ENCODE measurements at regions not wholly inside any gene's neighbourhood (a gene's known extent, or its start where the extent isn't known, plus 50 kb on each side); places are given as distances from the start of the nearest gene placed in this dataset.
"Not testable (repeated sequence)": the region's sequence is repeated elsewhere in the genome, so short reads cannot be mapped to it uniquely, and the experiment has no call there.

DNA sequence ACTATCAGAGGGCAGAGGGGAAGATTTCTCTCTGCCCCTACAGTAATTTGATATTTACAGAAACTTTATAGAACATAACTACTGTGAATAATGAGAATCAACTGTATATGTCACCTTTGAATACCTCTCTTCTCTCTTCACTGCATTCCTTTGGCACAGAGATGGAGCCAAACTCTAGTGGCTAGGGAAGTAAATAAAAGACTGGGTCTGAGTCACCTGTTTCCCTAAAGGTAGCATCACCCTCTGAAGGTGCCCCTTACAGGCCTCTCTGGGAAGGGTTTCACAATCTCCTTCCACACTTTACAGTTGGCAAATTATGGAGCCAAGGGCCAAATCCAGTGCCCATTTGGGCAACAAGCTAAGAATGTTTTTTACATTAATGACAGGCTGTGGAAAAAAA lies 81.0 kb upstream of the ZNF658 start:
- H3K4me1 Mint-ChIP-seq; H3K27ac Mint-ChIP-seq; POLR2A ChIA-PET; CTCF ChIA-PET; DNase-seq; H3K36me3 Mint-ChIP-seq (ENCODE audit: low read depth); ATAC-seq (ENCODE audit: low read depth); intact Hi-C loops (cut with micrococcal nuclease); H3K4me3 Mint-ChIP-seq; H3K27me3 Mint-ChIP-seq; H3K9me3 Mint-ChIP-seq: not testable (repeated sequence)

DNA sequence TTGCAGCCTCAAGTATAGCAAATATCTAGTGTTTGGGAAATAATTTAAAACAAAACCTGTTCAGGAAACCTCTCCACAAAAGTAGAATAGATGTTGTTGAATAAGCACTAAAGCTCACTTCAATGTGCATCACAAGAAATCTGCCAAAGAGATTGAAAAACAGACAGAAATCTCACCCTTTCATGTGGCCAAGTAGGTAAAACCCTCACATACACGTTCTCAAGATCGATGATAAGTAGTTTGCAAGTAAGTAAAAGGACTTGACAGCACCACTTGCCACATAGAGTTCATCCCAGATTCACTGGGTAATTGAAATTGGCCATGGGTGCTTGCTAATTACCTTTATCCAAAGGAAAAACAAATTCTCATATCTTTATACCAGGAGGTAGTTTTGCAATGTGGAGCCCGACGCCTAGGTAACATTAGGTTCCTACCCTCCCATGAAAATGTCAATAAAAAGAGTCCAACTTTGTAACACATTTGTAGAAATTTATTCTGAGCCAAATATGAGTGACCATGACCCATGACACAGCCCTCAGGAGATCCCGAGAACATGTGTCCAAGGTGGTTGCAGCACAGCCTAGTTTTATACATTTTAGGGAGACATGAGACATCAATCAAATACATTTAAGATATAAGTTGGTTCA lies 80.4 kb upstream of the ZNF658 start:
- H3K4me1 Mint-ChIP-seq; H3K4me3 Mint-ChIP-seq; H3K9me3 Mint-ChIP-seq; H3K36me3 Mint-ChIP-seq (ENCODE audit: low read depth); intact Hi-C loops (cut with micrococcal nuclease); H3K27me3 Mint-ChIP-seq; CTCF ChIA-PET; ATAC-seq (ENCODE audit: low read depth); H3K27ac Mint-ChIP-seq; DNase-seq; POLR2A ChIA-PET: not testable (repeated sequence)

DNA sequence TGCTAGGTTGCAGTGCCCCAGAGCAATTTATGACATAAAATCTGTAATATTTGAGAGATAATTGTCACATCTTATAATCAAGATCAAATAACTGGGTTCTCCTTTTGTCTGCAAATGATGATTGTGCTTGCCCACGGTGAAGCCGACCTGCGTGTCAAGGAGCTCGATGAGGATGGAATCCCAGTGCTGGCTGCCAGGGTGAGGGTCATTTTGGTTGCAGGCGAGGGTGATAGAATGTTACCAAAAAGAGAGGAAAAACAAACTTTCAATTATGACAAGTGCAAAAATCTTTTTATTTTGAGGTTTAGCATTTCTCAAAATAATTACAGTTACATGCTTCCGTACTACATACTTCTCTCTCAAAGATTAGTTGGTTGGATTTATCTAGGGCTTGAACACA lies 76.4 kb upstream of the ZNF658 start:
- H3K4me3 Mint-ChIP-seq; H3K4me1 Mint-ChIP-seq; H3K9me3 Mint-ChIP-seq; ATAC-seq (ENCODE audit: low read depth); H3K27me3 Mint-ChIP-seq; H3K36me3 Mint-ChIP-seq (ENCODE audit: low read depth); H3K27ac Mint-ChIP-seq; DNase-seq; POLR2A ChIA-PET; intact Hi-C loops (cut with micrococcal nuclease); CTCF ChIA-PET: not testable (repeated sequence)

DNA sequence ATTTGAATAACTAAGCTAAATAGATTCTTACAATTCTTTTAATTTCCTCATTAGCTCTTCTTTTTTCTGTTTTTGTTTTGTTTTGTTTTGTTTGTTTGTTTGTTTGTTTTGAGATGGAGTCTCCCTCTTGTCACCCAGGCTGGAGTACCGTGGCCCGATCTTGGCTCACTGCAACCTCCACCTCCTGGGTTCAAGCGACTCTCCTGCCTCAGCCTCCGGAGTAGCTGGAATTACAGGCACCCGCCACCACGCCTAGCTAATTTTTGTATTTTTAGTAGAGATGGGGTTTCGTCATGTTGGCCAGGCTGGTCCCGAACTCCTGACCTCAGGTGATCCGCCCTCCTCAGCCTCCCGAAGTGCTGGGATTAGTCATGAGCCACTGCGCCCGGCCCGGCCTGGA lies 70.7 kb upstream of the ZNF658 start:
- not testable (repeated sequence) for H3K9me3 Mint-ChIP-seq

DNA sequence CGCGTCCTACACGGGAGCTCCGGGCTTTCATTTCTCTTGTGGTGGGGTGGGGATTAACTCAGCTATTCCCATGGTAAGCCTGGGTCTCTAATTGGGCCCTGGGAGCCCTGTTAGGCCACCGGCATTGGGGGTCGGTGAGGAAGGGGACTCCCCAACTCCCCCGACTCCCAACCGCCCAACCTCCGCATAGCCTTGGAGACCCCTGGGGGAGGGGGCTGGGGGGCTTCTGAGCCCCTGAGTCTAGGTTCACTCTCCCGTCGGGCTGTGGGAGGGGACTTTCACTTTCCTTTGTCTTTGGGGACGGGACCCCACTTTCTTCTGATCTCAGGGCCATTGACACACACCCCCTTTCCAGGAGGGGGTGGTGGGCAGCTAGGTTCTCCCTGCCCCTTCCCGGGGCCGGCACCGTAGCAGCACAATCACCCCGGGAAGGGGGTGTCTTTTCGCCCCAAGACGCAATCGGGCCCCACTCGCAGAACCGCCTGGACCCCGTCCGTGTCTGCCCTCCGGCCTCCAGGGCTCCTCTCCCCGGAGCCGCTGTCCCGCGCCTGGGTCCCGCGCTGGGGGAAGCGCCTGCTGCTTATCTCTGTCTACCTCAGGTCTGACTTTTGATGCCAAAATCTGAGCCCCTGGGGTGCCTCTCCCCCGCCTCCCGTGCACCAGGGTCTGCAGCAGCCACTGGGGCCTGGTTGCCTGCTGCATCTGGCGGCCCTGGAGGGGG lies 69.6 kb upstream of the ZNF658 start:
- H3K9me3 Mint-ChIP-seq; H3K27ac Mint-ChIP-seq; ATAC-seq (ENCODE audit: low read depth); DNase-seq; intact Hi-C loops (cut with micrococcal nuclease); H3K36me3 Mint-ChIP-seq (ENCODE audit: low read depth); H3K4me1 Mint-ChIP-seq; POLR2A ChIA-PET; H3K4me3 Mint-ChIP-seq; H3K27me3 Mint-ChIP-seq; CTCF ChIA-PET: not testable (repeated sequence)

More for the DNA sequence above, 70.7 kb upstream of the ZNF658 start:
- H3K36me3 Mint-ChIP-seq (ENCODE audit: low read depth); DNase-seq; CTCF ChIA-PET; POLR2A ChIA-PET; H3K4me1 Mint-ChIP-seq; ATAC-seq (ENCODE audit: low read depth); intact Hi-C loops (cut with micrococcal nuclease); H3K27me3 Mint-ChIP-seq; H3K27ac Mint-ChIP-seq; H3K4me3 Mint-ChIP-seq: not testable (repeated sequence)

DNA sequence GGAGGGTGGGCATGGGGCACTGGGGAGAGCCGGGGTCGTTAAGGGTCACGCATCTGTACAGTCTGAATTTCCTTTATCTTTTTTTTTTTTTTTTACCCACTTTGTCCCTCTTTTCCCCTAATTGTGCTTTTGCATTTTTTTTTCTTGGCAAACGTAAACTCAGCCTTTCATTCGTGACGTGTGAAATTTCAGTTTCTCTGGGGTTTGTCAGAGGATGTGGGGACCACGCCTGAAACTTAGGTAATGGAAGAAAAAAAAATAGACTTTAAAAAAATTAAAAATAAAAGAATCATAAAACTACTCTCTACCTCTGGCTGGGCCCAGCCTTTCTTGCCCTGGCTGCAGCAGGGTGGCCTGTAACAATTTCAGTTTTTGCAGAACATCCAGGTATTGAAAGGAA lies 68.3 kb upstream of the ZNF658 start:
- CTCF ChIA-PET; intact Hi-C loops (cut with micrococcal nuclease); POLR2A ChIA-PET; ATAC-seq (ENCODE audit: low read depth); H3K4me1 Mint-ChIP-seq; H3K36me3 Mint-ChIP-seq (ENCODE audit: low read depth); H3K27ac Mint-ChIP-seq; H3K27me3 Mint-ChIP-seq; DNase-seq; H3K9me3 Mint-ChIP-seq; H3K4me3 Mint-ChIP-seq: not testable (repeated sequence)

DNA sequence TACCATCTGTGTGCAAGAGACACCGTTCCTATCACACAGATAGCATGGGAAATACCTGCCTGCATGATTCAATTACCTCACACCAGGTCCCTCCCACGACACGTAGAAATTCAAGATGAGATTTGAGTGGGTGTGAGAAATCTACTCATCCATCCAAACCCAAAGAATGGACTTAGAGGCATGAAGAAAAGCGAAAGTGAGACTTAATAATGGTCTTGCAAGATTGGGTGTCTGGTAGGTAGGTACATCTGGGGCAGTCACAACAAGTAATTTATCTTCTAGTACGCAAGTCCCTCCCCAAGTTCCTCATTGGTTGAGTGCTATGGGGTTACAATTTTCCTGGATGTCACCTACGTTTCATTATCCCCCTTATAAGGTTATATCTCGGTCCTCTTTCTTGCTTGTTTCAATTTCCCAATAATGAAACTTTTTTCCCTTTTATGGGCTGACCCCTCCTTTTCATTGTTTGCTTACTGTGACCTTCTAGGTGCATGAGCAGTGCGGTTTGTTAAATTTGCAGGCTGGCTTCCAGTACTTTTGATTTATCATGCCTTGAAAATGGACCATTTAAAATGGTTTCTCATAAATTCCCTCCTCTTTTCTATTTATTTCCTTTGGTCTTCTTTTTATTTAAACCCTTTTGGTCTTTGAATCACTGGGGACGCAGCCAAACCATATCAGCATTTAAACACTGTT lies 63.1 kb upstream of the ZNF658 start:
- H3K36me3 Mint-ChIP-seq (ENCODE audit: low read depth); H3K27me3 Mint-ChIP-seq; CTCF ChIA-PET; H3K27ac Mint-ChIP-seq; ATAC-seq (ENCODE audit: low read depth); POLR2A ChIA-PET; H3K9me3 Mint-ChIP-seq; DNase-seq; H3K4me3 Mint-ChIP-seq; intact Hi-C loops (cut with micrococcal nuclease); H3K4me1 Mint-ChIP-seq: not testable (repeated sequence)
